Esophagus muscularis mucosa (tissue), 4 donors: ENCODE measurements at regions not wholly inside any gene's neighbourhood (a gene's known extent, or its start where the extent isn't known, plus 50 kb on each side); places are given as distances from the start of the nearest gene placed in this dataset.

Experiments
- DNase-seq: peaks from one replicate; pipeline ENCODE4 v3.0.0-alpha.2; 2017; ENCODE audit errors: extremely low spot score
- H3K27ac ChIP-seq, 4 donors: fragments of 200-600 bp; sonication (generic); replicated peaks in 1 of 4; 1 replicate in 3 of 4; 2 replicates in 1 of 4; pipeline ENCODE4 v1.5.1; 2016 to 2019; ENCODE audit warnings: mild to moderate bottlenecking in 1 of 4
- H3K27me3 ChIP-seq, 4 donors: fragments of 200-600 bp; sonication (generic); one replicate each; pipeline versions ENCODE4 v1.5.1 to v1.6.0; 2016 to 2019
- H3K36me3 ChIP-seq, 4 donors: fragments of 200-600 bp; sonication (generic); one replicate each; pipeline ENCODE4 v1.5.1; 2016 to 2019
- H3K4me1 ChIP-seq, 4 donors: fragments of 200-600 bp; sonication (generic); one replicate each; pipeline ENCODE4 v1.5.1; 2016 to 2019
- H3K4me3 ChIP-seq, 4 donors: fragments of 200-600 bp; sonication (generic); 1 replicate in 2 of 4; 2 replicates in 2 of 4; pipeline ENCODE4 v1.5.1; 2016 to 2019; ENCODE audit warnings: mild to moderate bottlenecking in 4 of 4, moderate library complexity in 1 of 4
- H3K9me3 ChIP-seq, 4 donors: fragments of 200-600 bp; sonication (generic); 1 replicate in 3 of 4; 2 replicates in 1 of 4; pipeline ENCODE4 v1.5.1; 2016 to 2019
- EP300 ChIP-seq: sonication (generic); formaldehyde crosslinking; IDR thresholded peaks from one replicate; pipeline ENCODE4 v1.6.1; 2017; ENCODE audit warnings: antibody characterized with exemption
- POLR2A ChIP-seq: fragments of 450-650 bp; IDR thresholded peaks from one replicate; pipeline ENCODE4 v1.6.1; 2017; ENCODE audit warnings: antibody characterized with exemption, moderate library complexity, mild to moderate bottlenecking, low read depth
- POLR2AphosphoS5 ChIP-seq, 2 donors: sonication (generic); formaldehyde crosslinking; IDR thresholded peaks; one replicate each; pipeline ENCODE4 v1.6.1; 2017; ENCODE audit warnings: antibody characterized with exemption in 2 of 2
- WGBS: methylation state at CpG from one replicate; pipeline ENCODE4 v1.1.5; 2018; 5-methylcytosine and 5-hydroxymethylcytosine counted together
- intact Hi-C: fragments of 100-400 bp; cut with DNase I; formaldehyde crosslinking; loops from one replicate; pipeline ENCODE4 v1.15.1; 2023
- TF ChIP-seq, protein P1 (sequence below), 3 experiments: fragments of 200-600 bp in 2 of 3; fragments of 450-650 bp in 1 of 3; sonication (generic) in 2 of 3; IDR thresholded peaks; one replicate each; pipeline ENCODE4 v1.5.1; 2017 to 2019; ENCODE audit warnings: antibody characterized with exemption in 3 of 3, mild to moderate bottlenecking in 2 of 3, moderate library complexity in 1 of 3

DNA sequence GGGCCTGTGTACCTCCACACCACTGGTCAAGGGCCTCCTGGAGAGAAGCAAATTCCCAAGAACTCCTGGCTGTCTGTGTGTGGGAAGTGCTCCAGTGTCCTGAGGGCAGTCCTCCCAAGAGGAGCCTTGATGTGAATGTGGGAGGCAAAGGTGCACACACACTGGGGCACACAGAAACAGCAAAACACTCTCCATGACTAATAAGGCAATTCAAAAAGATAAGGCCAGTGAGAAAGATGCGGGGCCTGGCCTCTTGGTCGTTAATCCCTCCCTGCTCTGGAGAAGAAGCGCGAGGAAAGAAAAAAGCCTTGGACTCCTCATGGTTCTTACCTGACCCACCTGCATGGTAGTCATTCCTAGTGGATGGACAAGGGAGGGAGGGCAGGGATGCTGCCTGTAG is 373.2 kb downstream of the SLC4A3 start:
- H3K27ac ChIP-seq, result no peak overlapping the region
- H3K4me3 ChIP-seq, result no peak overlapping the region
- no peaks in the 10 kb centered on the region for H3K9me3 ChIP-seq
- no peaks in the 10 kb centered on the region for H3K36me3 ChIP-seq
- intact Hi-C loops, result no loop called here
- TF ChIP-seq, protein P1, sequence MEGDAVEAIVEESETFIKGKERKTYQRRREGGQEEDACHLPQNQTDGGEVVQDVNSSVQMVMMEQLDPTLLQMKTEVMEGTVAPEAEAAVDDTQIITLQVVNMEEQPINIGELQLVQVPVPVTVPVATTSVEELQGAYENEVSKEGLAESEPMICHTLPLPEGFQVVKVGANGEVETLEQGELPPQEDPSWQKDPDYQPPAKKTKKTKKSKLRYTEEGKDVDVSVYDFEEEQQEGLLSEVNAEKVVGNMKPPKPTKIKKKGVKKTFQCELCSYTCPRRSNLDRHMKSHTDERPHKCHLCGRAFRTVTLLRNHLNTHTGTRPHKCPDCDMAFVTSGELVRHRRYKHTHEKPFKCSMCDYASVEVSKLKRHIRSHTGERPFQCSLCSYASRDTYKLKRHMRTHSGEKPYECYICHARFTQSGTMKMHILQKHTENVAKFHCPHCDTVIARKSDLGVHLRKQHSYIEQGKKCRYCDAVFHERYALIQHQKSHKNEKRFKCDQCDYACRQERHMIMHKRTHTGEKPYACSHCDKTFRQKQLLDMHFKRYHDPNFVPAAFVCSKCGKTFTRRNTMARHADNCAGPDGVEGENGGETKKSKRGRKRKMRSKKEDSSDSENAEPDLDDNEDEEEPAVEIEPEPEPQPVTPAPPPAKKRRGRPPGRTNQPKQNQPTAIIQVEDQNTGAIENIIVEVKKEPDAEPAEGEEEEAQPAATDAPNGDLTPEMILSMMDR (IDR thresholded peaks at IDR 0.05), result no peak
- TF ChIP-seq POLR2A (no peak), POLR2AphosphoS5 (IDR thresholded peaks at IDR 0.05) (no peak), EP300 (no peak)
- H3K4me1 ChIP-seq, result no peaks in the 10 kb centered on the region
- WGBS, result 93% methylated on average over 4 of the region's 4 CpGs
- no peaks in the 10 kb centered on the region for H3K27me3 ChIP-seq
- DNase-seq, result no peak

DNA sequence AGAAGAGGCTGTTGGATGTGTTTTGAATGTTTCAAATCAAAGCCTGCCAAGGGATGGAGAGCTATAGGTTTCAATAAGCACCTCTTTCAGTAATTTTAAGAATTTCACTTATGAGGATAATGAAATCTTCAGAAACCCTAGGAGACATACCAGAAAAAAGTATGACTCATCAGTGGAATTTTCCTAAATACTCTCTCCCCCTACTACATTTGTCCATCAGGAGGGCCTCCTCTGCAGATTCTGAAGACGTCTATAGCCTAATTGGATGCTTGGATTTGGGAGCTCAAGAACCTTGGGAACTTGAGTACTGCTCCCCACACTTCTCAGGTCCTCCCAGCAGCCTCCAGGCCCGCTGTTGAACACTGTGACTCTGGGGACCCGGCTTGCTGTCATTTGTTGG is 374.3 kb downstream of the SLC4A3 start:
- no peaks in the 10 kb centered on the region for H3K36me3 ChIP-seq
- DNase-seq, result no peak
- no peaks in the 10 kb centered on the region for H3K4me1 ChIP-seq
- no peak for TF ChIP-seq POLR2AphosphoS5 (IDR thresholded peaks at IDR 0.05)
- TF ChIP-seq POLR2A, result no peak
- TF ChIP-seq EP300, result no peak
- TF ChIP-seq, protein P1 (IDR thresholded peaks at IDR 0.05), result no peak
- H3K27ac ChIP-seq, result no peak overlapping the region
- 65% methylated on average over 2 of the region's 3 CpGs for WGBS
- no peaks in the 10 kb centered on the region for H3K9me3 ChIP-seq
- H3K27me3 ChIP-seq, result no peaks in the 10 kb centered on the region
- intact Hi-C loops, result no loop called here
- no peak overlapping the region for H3K4me3 ChIP-seq

DNA sequence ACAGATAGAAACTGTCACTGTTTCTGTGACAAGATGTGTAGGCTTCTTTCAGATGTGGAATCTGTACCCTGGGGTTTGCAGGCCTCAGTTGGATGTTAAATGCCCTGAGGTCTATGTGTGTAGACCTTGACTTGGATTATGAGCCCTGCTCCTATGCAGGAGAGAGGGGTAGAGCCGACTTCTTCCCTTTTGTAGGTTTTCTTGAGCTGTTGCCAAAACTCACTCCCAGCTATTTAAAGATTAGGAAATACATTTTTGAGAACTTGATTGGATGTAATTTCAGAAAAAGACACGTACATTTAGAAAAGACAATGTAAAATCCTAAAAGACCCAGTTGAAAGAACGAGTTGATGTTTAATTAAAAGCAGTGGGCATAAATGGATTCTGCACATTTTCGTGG is 374.8 kb downstream of the SLC4A3 start:
- no peak overlapping the region for H3K27ac ChIP-seq
- no peaks in the 10 kb centered on the region for H3K4me1 ChIP-seq
- DNase-seq, result no peak
- no peaks in the 10 kb centered on the region for H3K27me3 ChIP-seq
- WGBS, result 79% methylated on average over 4 of the region's 4 CpGs
- no peaks in the 10 kb centered on the region for H3K36me3 ChIP-seq
- no peak overlapping the region for H3K4me3 ChIP-seq
- TF ChIP-seq POLR2A, result no peak
- TF ChIP-seq POLR2AphosphoS5 (IDR thresholded peaks at IDR 0.05), result no peak
- TF ChIP-seq, protein P1 (IDR thresholded peaks at IDR 0.05), result no peak
- TF ChIP-seq EP300, result no peak
- no peaks in the 10 kb centered on the region for H3K9me3 ChIP-seq
- intact Hi-C loops, result no loop called here

DNA sequence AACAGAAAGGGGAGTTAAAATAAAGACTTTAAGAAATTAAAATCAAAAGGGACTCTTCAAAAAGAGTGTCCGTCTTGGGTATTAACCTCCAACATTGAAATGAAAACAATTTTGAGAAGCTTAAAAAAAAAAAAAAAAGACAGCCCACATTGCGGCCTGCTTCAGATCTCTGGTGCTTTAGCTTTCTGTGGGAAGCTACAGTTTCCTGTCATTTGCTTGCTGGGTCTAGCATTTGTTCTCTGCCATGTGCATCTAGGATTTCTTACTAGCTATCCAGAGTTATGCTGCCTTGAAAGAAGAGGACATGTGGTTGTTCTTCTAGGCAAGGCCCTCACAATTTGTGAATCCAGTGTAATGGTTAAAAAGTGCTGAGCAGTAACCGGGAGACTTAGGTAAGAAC is 375.3 kb downstream of the SLC4A3 start:
- Histone ChIP-seq H3K27ac (no peak overlapping the region), H3K9me3 (no peaks in the 10 kb centered on the region), H3K4me1 (no peaks in the 10 kb centered on the region), H3K4me3 (no peak overlapping the region), H3K27me3 (no peaks in the 10 kb centered on the region), H3K36me3 (no peaks in the 10 kb centered on the region)
- intact Hi-C loops, result no loop called here
- WGBS, result 93% methylated on average over 3 of the region's 3 CpGs
- no peak for TF ChIP-seq POLR2A
- TF ChIP-seq, protein P1 (IDR thresholded peaks at IDR 0.05), result no peak
- no peak for DNase-seq

DNA sequence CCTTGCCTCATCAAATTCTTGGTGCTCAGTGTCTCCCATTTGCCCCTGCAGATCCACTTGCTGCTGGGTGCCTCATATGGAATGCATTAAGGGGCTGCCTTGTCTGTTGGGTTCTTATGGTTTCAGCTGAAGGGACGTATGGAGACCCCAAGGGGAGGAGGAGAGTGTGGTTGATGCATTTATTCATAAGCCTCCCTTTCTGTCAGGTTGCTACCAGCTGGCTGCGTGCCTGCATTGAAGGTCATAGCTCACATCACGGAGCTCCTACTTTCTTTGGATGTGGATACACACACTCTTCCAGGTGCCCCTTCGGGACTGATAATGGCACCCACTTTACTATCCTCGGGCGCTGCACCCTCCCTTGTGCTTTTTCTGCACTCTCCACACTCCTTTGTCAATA is 377.9 kb downstream of the SLC4A3 start:
- intact Hi-C loops, result no loop called here
- H3K27ac ChIP-seq, result no peak overlapping the region
- no peak for TF ChIP-seq POLR2AphosphoS5 (IDR thresholded peaks at IDR 0.05)
- no peaks in the 10 kb centered on the region for H3K4me1 ChIP-seq
- no peaks in the 10 kb centered on the region for H3K27me3 ChIP-seq
- H3K9me3 ChIP-seq, result no peaks in the 10 kb centered on the region
- no peak for DNase-seq
- 88% methylated on average over 6 of the region's 6 CpGs for WGBS
- H3K4me3 ChIP-seq, result no peak overlapping the region
- no peaks in the 10 kb centered on the region for H3K36me3 ChIP-seq
